ENCODE measurements at regions not wholly inside any gene's neighbourhood (a gene's known extent, or its start where the extent isn't known, plus 50 kb on each side); places are given as distances from the start of the nearest gene placed in this dataset.
"Not testable (repeated sequence)": the region's sequence is repeated elsewhere in the genome, so short reads cannot be mapped to it uniquely, and the experiment has no call there.

- FAIRE-seq: not testable (repeated sequence)
These were observed 120.1 kb upstream of the SHH start for GRCh38 chr7:155932324-155932723.

- FAIRE-seq: no peak
These were observed 119.3 kb upstream of the SHH start for GRCh38 chr7:155931396-155932085.

DNA sequence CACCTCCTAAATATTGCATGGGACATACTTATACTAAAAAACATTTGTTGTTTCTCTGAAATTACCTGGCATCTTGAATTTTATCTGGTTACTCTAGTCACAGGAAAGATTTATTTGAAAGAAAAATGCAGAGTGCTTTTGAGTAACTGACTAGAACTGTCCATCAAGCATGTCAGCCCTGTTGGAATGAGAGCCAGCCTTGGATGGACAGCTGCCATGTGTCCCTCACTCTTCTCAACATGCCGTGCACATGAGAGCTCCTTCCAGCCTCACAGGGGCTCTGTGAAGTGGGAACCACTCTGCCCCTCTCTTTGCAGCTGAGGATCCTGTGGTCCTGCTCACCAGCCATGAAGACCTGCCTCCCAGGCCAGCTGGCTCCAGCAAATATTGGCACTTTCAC, 118.3 kb upstream of the SHH start:
- FAIRE-seq: no peak

GRCh38 chr7:155930061-155930460, 117.8 kb upstream of the SHH start:
- FAIRE-seq: no peak

DNA sequence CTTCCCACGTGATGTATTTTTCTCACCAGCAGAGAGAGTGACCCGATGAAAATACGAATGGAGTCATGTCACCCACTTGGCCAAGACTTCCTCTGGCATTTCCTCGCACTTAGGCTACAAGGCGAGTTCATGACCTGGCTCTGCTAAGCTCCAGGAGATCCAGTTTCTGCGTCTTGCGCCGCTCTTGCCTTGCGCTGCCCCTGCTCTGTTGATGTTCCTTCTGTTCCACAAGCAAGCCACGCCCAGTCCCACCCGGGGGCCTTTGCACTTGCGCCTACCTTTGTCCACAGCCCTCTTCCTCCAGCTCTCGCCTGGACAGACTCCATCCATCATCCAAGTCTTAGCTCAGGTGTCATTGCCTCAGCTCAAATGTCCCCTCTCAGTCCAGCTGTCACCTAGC, 116.3 kb upstream of the SHH start:
- FAIRE-seq: no peak

DNA sequence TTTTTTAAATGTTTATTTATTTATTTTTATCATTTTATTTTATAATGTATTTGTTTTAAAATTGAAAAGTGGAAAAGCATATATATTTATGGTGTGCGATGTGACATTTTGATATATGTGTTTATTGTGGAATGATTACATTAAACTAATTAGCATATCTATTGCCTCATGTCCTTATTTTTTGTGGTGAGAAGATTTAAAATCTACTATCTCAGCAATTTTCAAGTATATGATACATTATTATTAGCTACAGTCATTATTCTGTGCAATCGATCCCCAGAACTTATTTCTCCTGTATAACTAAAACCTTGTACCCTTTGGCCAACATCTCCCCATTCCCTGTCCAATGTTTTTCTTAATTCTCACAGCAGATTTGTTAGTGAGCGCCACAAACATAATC, 115.6 kb upstream of the SHH start:
- no peak for FAIRE-seq

- no peak for FAIRE-seq
These were observed 113.4 kb upstream of the SHH start for GRCh38 chr7:155925682-155926081.

DNA sequence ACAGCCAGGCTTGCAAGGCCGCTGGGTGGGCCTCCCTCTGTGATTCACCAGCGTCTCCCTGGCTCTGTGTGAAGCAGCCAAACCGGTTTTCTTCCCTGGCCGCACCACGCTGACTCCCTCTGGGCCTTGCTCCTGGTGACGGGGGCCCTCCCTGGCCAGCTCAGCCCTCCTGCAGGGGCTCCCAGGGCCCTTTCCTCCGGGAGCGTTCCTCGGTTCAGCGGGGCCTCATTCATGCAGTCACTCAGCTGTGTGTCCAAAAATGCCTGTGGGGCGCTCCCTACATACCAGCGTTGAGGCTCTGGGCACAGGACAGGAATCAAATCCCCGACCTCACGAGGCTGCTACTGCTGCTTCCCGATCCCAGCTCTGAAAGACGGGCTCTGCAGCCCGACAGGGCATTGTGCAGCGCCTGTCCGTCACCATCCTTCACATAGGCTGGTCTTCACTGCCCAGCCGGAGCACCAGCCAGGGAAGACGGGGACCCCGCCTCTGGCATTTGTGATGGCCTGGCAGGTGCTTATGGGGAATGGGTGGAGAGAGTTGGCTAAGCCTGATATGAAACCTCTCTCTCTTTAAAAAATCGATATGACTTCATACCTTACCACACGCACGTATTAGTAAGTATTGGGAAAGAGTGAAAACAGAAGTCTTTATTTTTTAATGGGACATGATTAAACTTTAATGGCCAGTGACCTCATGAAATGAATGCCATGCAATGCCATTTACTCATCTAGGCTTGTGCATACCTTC, 110.0 kb upstream of the SHH start:
- no peak for FAIRE-seq

DNA sequence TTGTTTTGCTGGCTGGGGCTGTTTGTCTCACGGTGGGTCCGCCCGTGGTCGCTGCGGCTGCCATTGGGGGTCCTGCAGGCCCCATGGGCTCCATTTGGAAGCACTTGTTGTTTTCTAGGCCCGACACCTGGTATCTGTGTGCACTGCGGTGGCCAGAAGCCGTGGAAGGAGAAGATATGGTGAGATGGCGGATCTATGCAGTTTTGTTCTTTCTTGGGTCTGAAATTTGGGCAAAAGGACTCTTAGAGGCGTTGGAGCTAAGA, 109.5 kb upstream of the SHH start:
- no peak for FAIRE-seq

DNA sequence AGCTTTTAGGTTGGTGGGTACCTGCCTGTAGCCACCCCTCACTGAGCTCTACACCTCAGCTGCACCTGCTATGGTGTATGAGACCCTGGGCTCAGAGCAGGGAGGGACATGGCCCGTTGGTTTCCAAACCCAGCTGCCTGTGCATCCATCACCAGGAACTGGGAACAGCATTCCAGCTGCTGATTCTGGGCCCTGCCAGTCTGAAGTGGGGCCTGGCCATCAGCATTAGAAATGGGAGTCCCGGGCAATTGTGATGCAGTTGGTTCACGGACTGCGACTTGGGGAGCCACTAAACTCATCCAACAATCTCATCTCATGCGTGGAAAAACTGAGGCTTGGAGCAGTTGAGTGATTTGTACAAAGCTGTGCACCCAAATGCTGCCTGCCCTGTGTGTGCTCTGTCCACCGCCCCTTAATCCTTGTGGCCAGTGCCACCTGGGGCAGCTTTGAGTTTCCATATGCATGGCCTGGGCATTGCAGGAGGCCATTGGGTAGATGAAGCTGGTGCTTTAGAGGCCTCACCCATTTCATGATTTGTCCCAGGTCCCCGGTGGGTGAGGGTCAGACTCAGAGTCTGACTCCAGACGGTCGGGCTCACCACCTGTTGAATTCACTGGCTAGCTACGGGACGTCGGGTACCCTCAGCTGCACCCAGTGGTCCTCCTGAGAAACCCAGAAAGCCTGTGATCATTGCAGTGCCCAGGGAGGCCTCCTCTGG, 109.0 kb upstream of the SHH start:
- no peak for FAIRE-seq

DNA sequence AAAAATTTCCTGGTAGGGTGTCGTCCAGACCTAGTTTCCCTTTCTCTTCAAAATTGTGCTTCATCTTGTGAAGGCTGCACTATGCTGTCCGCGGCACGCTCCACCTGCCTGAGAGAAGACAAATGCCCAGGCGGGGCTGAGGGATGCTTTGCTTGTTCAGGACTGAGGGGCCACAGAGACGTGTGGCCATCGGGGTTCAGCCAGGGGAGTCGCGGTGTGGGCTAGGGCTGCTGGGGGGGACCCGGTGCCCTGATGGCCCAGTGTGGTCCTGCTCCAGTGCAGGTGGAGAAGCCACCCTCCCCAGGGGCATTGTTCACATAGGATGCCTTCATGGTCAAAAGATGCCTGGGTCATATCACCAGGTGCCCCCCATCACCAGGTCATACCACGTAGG, 107.8 kb upstream of the SHH start:
- FAIRE-seq: no peak

- FAIRE-seq: no peak
These were observed 107.3 kb upstream of the SHH start for GRCh38 chr7:155919391-155920067.

DNA sequence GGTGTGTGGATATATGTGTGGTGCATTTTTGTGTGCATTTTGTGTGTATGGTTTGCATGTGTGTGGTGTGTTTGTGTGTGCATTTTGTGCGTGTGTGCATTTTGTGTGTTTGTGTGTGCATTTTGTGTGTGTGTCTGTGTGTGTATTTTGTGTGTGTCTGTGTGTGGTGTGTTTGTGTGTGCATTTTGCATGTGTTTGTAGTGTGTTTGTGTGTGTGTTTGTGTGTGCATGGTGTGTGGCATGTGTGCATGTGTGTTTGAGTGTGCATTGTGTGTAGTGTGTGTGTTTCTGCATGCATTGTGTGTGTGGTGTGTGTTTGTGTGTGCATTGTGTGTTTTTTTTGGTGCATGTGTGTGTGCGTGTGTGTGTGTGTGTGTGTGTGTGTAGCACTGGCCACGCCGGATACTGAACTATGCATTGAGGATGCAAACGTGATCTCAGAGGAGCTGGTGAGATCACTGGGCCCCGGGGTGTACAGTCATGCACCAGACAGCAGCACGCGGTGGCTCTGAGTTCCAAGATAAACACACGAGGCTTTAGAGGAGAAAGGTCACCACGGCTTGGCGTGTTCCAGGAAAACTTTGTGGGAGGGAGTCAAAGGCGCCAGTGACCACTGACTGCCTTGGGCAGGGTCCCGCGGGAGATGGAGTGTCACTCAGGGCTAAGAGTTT, 106.6 kb upstream of the SHH start:
- FAIRE-seq: no peak

DNA sequence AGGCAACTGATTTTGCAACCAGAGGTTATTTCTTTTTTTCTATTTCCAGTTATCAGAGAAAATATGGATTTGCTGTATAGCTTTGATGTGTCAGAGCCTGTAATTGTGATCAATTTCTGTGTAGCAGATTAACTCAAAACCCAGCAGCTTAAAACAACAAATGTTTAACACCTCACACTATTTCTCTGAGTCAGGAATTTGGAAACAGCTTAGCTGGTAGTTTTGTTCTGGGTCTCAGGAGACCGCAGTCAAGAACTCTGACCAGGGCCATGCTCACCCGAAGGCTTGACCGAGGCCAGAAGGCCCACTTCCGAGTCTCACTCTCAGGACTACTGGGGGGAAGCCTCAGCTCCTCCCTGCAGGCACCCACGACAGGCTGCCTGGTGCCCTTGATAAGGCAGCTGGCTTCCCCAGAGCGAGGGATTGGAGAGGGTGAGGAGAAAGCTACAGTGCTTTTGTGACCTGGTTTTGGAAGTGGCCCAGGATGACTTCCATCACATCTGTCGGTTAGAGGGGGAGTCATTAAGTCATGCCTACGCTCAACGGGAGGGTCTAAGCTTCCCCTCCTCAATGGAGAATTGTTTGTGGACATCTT, 105.7 kb upstream of the SHH start:
- no peak for FAIRE-seq

DNA sequence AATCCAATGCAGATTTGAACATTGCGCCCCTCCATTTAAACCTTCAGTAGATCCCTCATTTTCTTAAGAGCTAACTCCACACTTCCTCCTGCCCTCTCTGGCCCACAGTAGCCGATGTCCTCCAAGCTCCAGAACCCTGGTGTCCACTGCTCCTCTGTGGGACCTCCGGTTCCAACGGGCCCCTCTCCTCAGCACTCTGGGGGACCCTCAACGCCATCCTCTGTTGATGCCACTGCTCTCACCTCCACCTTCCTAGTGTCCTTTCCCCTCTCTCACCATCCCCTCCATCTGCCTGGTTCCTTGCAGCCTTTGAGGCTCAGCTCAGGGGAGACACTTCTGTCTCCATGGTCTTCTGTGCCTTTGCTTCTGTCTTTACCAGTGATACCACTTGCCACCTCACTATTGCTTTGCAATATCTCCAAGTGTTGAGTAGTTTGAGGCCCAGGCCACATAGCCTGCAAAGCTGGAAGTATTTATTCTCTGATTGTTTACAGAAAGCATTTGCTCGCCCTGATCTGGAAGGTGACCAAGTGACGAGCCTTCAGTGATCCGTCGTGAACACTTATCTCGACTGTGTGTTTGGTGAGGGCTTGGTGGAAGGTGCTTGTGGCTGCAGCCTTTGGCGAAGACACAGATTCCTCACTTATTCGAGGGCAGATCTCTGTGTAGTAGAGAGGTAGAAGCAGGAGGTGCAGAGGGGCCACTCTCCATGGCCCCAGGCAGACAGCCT, 104.8 kb upstream of the SHH start:
- no peak for FAIRE-seq

- FAIRE-seq: no peak
These were observed 102.1 kb upstream of the SHH start for GRCh38 chr7:155914341-155914740.

DNA sequence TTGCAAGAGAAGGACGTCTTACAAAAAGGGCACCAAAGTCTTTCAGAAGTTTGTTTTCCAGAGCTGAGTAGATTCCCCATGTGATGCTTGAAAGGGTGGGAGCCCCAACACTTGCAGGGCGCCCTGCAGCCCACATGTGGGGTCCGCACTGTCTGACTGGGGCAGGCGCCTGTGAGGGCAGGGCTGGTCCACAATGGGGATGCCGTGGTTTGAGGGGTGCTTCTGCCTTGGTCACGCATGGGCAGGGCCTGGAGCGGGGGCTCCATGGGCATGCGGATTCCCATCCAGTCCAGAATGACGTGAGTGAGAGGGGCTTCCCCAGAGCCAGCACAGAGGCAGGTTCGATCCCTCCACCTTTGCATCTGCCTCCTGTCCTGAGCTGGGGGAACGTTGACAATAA, 101.5 kb upstream of the SHH start:
- FAIRE-seq: no peak

DNA sequence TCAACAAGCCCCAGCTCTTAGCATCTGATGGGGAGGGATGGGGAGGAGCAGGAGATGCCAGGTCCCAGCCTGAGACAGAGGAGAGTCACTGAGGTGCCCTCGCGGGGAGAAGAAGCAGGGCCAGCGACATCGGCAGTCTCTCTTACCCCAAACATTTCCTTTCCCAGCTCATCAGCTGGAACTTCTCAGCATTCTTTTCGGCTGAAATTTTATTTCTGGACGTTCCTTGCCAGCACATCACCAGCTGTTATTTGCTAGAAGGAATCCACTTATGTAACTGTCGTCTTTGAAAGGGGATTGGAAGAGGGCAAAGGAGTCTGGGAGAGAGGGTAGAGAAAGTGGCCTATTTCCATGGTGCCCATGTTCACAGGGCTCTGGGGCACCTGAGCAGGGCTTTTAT, 101.0 kb upstream of the SHH start:
- FAIRE-seq: no peak

- no peak for FAIRE-seq
These were observed 99.3 kb upstream of the SHH start for GRCh38 chr7:155911471-155912105.

DNA sequence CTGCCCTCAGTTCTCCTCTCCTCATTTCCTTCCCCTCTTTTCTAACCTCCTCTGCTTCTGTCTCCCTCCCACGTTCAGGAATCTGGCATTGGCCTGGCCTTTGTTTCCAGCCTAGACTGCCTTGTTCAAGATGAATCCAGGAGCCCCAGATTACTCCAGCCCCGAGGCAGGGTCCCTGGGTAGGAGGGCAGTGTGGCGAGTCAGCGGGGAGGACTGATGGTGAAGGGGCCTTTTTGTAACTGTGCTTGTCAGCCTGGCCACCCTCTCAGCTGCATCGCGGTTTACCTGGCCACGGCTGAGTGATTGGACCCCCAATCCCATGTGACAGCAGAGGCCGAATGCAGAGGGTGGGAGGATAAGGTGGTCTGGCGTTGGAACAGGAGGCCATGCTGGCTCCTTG, 96.1 kb upstream of the SHH start:
- FAIRE-seq: no peak

DNA sequence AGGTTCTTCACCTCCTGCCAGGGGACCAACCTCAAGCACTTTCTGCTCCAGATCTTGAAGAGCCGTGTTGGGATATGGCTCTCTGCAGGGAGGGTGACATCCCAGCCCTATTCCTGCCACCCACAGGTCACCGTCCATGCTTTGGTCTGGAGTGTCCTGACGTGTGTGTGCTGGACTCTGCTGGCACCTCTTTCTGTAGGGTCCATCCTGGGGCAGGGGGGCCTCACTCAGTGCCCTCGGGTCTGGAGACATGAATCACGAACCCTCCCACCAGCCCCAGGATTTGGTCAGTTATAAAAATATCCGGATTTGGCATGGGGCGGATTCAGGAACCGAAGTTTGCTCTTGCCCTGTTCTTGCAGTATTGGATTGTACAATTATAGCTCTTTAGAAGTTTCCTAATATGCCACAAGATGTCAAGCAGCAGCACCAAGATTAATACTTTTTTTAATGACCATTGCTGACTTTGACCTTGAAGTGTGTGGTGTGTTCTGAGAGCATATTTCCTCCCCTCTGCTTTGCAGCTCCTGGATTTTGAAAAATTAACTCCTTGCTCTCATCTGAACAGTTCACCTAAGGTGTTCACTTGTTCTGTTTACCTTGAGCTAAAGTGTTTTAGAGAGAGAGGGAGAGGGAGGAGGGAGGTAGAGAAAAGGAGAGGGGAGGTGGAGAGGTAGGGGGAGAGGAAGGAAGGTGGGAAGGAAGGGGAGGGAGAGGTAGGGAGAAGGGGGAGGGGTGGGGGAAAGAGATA, 95.4 kb upstream of the SHH start:
- no peak for FAIRE-seq
